ENCODE measurements at regions not wholly inside any gene's neighbourhood (a gene's known extent, or its start where the extent isn't known, plus 50 kb on each side); places are given as distances from the start of the nearest gene placed in this dataset.

GRCh38 chr11:86140334-86140990 lies 71.6 kb upstream of the PICALM start:
- no peak for DNase-seq (ENCODE audit: low read depth, low spot score)
- H3K4me3 ChIP-seq (ENCODE audit: low read depth, low read length): no peak overlapping the region
- H3K9me3 ChIP-seq (ENCODE audit: control insufficient read depth, insufficient read depth, low read length): no peaks in the 10 kb centered on the region
- no peaks in the 10 kb centered on the region for H3K27me3 ChIP-seq (ENCODE audit: control insufficient read depth, insufficient read depth, low read length)
- ChIA-PET POLR2A (no interaction called here), CTCF (interaction anchor here (0.6 kb wide), 1 partner anchor 24 kb away, joined by 3 read pairs; no protein-coding TSS in a partner anchor)
- no peak overlapping the region for H3K27ac ChIP-seq (ENCODE audit: low read depth, low read length)
- TF ChIP-seq, protein P1, sequence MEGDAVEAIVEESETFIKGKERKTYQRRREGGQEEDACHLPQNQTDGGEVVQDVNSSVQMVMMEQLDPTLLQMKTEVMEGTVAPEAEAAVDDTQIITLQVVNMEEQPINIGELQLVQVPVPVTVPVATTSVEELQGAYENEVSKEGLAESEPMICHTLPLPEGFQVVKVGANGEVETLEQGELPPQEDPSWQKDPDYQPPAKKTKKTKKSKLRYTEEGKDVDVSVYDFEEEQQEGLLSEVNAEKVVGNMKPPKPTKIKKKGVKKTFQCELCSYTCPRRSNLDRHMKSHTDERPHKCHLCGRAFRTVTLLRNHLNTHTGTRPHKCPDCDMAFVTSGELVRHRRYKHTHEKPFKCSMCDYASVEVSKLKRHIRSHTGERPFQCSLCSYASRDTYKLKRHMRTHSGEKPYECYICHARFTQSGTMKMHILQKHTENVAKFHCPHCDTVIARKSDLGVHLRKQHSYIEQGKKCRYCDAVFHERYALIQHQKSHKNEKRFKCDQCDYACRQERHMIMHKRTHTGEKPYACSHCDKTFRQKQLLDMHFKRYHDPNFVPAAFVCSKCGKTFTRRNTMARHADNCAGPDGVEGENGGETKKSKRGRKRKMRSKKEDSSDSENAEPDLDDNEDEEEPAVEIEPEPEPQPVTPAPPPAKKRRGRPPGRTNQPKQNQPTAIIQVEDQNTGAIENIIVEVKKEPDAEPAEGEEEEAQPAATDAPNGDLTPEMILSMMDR (IDR thresholded peaks at IDR 0.05; ENCODE audit: low read depth, low read length): no peak

DNA sequence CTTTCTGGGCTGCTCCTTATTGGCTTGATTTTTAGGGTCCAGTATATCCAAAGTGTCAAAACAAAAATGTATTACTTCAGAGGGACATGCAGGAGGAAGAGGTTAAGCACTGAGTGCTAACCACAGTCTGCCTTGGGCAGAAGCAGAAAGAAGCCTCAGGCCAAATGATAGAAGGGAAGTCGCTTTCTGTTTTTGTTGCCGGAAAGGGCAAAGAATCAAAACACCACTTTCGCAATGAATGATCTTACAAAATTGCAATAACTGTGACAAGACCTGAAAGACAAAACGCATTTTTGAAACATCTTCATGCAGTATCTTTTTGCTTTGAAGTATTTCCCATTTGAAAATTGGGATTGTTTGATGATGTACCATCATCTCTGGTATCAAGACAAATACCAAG lies 70.1 kb upstream of the PICALM start:
- Histone ChIP-seq H3K27me3 (ENCODE audit: control insufficient read depth, insufficient read depth, low read length) (no peaks in the 10 kb centered on the region), H3K9me3 (ENCODE audit: control insufficient read depth, insufficient read depth, low read length) (no peaks in the 10 kb centered on the region), H3K4me3 (ENCODE audit: low read depth, low read length) (no peak overlapping the region), H3K27ac (ENCODE audit: low read depth, low read length) (no peak overlapping the region)
- TF ChIP-seq, protein P1 (IDR thresholded peaks at IDR 0.05; ENCODE audit: low read depth, low read length): no peak
- POLR2A ChIA-PET: no interaction called here
- CTCF ChIA-PET: no interaction called here
- no peak for DNase-seq (ENCODE audit: low read depth, low spot score)

DNA sequence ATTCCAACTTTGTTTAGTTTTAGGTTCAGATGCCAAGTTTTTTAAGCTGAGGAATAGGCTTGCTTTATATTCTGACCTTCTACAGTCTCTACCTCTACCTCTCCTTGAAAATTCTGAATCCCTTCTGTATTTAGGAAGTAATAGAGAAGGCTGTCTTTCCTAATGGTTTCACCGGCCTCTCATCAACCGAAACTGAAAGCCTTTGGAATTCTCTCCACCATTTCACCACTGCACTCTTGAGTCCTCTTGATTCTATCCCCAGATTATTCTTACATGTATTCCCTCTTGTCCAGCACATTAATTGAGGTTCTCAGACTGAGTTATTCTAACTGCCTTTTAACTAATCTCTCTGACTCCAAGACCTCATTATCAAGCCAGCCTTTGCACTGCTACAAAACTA lies 67.7 kb upstream of the PICALM start:
- no peaks in the 10 kb centered on the region for H3K27me3 ChIP-seq (ENCODE audit: control insufficient read depth, insufficient read depth, low read length)
- H3K27ac ChIP-seq (ENCODE audit: low read depth, low read length): no peak overlapping the region
- H3K9me3 ChIP-seq (ENCODE audit: control insufficient read depth, insufficient read depth, low read length): no peaks in the 10 kb centered on the region
- H3K4me3 ChIP-seq (ENCODE audit: low read depth, low read length): no peak overlapping the region
- CTCF ChIA-PET: no interaction called here
- POLR2A ChIA-PET: no interaction called here
- DNase-seq (ENCODE audit: low read depth, low spot score): no peak
- TF ChIP-seq, protein P1 (IDR thresholded peaks at IDR 0.05; ENCODE audit: low read depth, low read length): no peak

DNA sequence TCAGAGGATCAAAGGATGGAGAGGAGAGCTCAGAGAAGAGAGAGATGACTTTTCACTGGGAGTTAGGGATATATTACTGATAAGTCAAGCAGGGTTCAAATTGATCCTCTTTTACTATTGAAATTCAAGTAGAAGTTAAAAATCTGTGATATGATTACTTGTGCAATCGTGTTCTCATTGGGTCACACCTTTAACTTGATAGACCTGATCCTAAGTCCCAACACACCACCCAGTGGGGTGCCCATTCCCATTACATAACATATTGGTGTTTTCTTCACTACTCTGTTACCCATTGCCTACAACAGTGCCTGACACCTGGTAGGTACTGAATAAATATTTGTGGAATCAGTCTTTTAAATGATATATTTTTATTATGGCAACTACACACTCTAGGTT lies 66.4 kb upstream of the PICALM start:
- POLR2A ChIA-PET: no interaction called here

GRCh38 chr11:86134580-86135318 lies 65.9 kb upstream of the PICALM start:
- no peak for DNase-seq (ENCODE audit: low read depth, low spot score)
- ChIA-PET POLR2A (no interaction called here), CTCF (no interaction called here)
- no peaks in the 10 kb centered on the region for H3K27me3 ChIP-seq (ENCODE audit: control insufficient read depth, insufficient read depth, low read length)
- H3K9me3 ChIP-seq (ENCODE audit: control insufficient read depth, insufficient read depth, low read length): no peaks in the 10 kb centered on the region
- TF ChIP-seq, protein P1 (IDR thresholded peaks at IDR 0.05; ENCODE audit: low read depth, low read length): no peak
- H3K4me3 ChIP-seq (ENCODE audit: low read depth, low read length): no peak overlapping the region
- H3K27ac ChIP-seq (ENCODE audit: low read depth, low read length): no peak overlapping the region

More for the DNA sequence above, 66.4 kb upstream of the PICALM start:
- DNase-seq (ENCODE audit: low read depth, low spot score): no peak
- Histone ChIP-seq H3K27me3 (ENCODE audit: control insufficient read depth, insufficient read depth, low read length) (no peaks in the 10 kb centered on the region), H3K4me3 (ENCODE audit: low read depth, low read length) (no peak overlapping the region), H3K9me3 (ENCODE audit: control insufficient read depth, insufficient read depth, low read length) (no peaks in the 10 kb centered on the region), H3K27ac (ENCODE audit: low read depth, low read length) (no peak overlapping the region)
- TF ChIP-seq, protein P1 (IDR thresholded peaks at IDR 0.05; ENCODE audit: low read depth, low read length): no peak
- CTCF ChIA-PET: no interaction called here

All from AG04450 (cell line).